Erythroblast (primary cell): ENCODE measurements at regions not wholly inside any gene's neighbourhood (a gene's known extent, or its start where the extent isn't known, plus 50 kb on each side); places are given as distances from the start of the nearest gene placed in this dataset.

Experiments used
- GATA1 ChIP-seq: IDR thresholded peaks from 2 replicates; pipeline ENCODE4 v1.6.1; 2011; ENCODE audit warnings: low read depth, mild to moderate bottlenecking, control low read depth, low read length, moderate library complexity
- POLR2A ChIP-seq: IDR thresholded peaks from 2 replicates; pipeline ENCODE4 v1.6.1; 2011; ENCODE audit warnings: mild to moderate bottlenecking, low read length

GRCh38 chr16:9256196-9256595 lies 164.8 kb downstream of the HAPSTR1 start:
- no peak for TF ChIP-seq POLR2A
- TF ChIP-seq GATA1, result no peak
